Fibroblast of lung (primary cell): ENCODE measurements at regions not wholly inside any gene's neighbourhood (a gene's known extent, or its start where the extent isn't known, plus 50 kb on each side); places are given as distances from the start of the nearest gene placed in this dataset.

ENCODE experiments used
- DNase-seq, 2 donors: peaks; one replicate each; pipeline versions ENCODE4 v3.0.0 to v3.0.0-alpha.2; 2010; ENCODE audit warnings: low read depth in 2 of 2
- H2AFZ ChIP-seq: 2 replicates; pipeline ENCODE4 v1.5.1; 2012; ENCODE audit warnings: low read length, control low read depth, inconsistent platforms
- H3K27ac ChIP-seq: 2 replicates; pipeline ENCODE4 v1.5.1; 2011; ENCODE audit warnings: low read length, control low read depth; ENCODE audit not compliant: insufficient read depth
- H3K27me3 ChIP-seq: 2 replicates; pipeline ENCODE4 v1.5.1; 2011; ENCODE audit warnings: mild to moderate bottlenecking, low read length; ENCODE audit not compliant: control insufficient read depth, insufficient read depth
- H3K36me3 ChIP-seq: 2 replicates; pipeline ENCODE4 v1.5.1; 2011; ENCODE audit warnings: low read length; ENCODE audit not compliant: control insufficient read depth, insufficient read depth
- H3K4me1 ChIP-seq: 2 replicates; pipeline ENCODE4 v1.5.1; 2011; ENCODE audit warnings: low read length; ENCODE audit not compliant: control insufficient read depth, insufficient read depth; ENCODE audit errors: extremely low read depth
- H3K4me2 ChIP-seq: 2 replicates; pipeline ENCODE4 v1.5.1; 2011; ENCODE audit warnings: low read length, control low read depth; ENCODE audit not compliant: insufficient read depth; ENCODE audit errors: extremely low read depth
- H3K4me3 ChIP-seq, 4 experiments: fragments of 200-600 bp in 1 of 4; sonication (generic) in 1 of 4; replicated peaks in 1 of 4; 2 replicates each; pipeline ENCODE4 v1.5.1; 2011 to 2016; ENCODE audit warnings: low read length in 4 of 4, low read depth in 3 of 4, mild to moderate bottlenecking in 3 of 4, control low read depth in 2 of 4, inconsistent platforms in 1 of 4, mixed read lengths in 1 of 4; ENCODE audit not compliant: insufficient read depth in 1 of 4; ENCODE audit errors: control extremely low read depth in 1 of 4
- H3K79me2 ChIP-seq: 2 replicates; pipeline ENCODE4 v1.5.1; 2012; ENCODE audit warnings: mild to moderate bottlenecking, low read length, inconsistent platforms; ENCODE audit not compliant: control insufficient read depth, insufficient read depth
- H3K9ac ChIP-seq: 2 replicates; pipeline ENCODE4 v1.5.1; 2011; ENCODE audit warnings: mild to moderate bottlenecking, low read length, control low read depth; ENCODE audit not compliant: insufficient read depth
- H3K9me3 ChIP-seq: 2 replicates; pipeline ENCODE4 v1.5.1; 2012; ENCODE audit warnings: low read depth, low read length; ENCODE audit not compliant: control insufficient read depth, insufficient read depth
- H4K20me1 ChIP-seq: 2 replicates; pipeline ENCODE4 v1.5.1; 2011; ENCODE audit warnings: low read length; ENCODE audit not compliant: control insufficient read depth, insufficient read depth; ENCODE audit errors: extremely low read depth
- EZH2 ChIP-seq: IDR thresholded peaks from 2 replicates; pipeline ENCODE4 v1.5.1; 2012; ENCODE audit warnings: low read length, control low read depth, mild to moderate bottlenecking; ENCODE audit errors: missing control alignments
- TF ChIP-seq, protein P1 (sequence below), 2 donors: IDR thresholded peaks in 1 of 2; conservative IDR thresholded peaks in 1 of 2; 1 replicate in 1 of 2; 2 replicates in 1 of 2; pipeline ENCODE4 v1.5.1; 2011 to 2012; ENCODE audit warnings: low read length in 2 of 2, control low read depth in 1 of 2, inconsistent platforms in 1 of 2, low read depth in 1 of 2, mild to moderate bottlenecking in 1 of 2

DNA sequence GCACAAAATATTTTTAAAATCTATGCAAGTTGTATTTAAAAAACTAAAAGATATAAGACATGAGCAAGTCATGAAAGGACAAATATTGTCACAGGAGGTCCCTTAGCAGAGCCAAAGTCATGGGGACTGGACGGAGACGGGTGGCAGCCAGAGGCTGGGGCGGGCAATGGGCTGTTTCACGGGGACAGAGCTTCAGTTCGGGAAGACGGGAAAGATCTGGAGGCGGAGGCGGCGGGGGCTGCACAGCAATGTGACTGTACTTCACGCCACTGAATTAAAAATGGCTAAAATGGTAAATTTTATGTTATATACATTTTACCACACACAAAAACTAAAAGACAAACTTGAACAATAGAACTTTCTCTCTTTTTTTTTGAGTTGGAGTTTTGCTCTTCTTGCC is 60.0 kb upstream of the METRNL start:
- no peaks in the 10 kb centered on the region for H3K79me2 ChIP-seq
- no peak for DNase-seq
- no peak overlapping the region for H3K9ac ChIP-seq
- no peaks in the 10 kb centered on the region for H3K4me1 ChIP-seq
- no peaks in the 10 kb centered on the region for H3K9me3 ChIP-seq
- H3K27me3 ChIP-seq = no peaks in the 10 kb centered on the region
- H3K4me2 ChIP-seq = no peak overlapping the region
- H3K36me3 ChIP-seq = no peaks in the 10 kb centered on the region
- H4K20me1 ChIP-seq = no peaks in the 10 kb centered on the region
- TF ChIP-seq, protein P1, sequence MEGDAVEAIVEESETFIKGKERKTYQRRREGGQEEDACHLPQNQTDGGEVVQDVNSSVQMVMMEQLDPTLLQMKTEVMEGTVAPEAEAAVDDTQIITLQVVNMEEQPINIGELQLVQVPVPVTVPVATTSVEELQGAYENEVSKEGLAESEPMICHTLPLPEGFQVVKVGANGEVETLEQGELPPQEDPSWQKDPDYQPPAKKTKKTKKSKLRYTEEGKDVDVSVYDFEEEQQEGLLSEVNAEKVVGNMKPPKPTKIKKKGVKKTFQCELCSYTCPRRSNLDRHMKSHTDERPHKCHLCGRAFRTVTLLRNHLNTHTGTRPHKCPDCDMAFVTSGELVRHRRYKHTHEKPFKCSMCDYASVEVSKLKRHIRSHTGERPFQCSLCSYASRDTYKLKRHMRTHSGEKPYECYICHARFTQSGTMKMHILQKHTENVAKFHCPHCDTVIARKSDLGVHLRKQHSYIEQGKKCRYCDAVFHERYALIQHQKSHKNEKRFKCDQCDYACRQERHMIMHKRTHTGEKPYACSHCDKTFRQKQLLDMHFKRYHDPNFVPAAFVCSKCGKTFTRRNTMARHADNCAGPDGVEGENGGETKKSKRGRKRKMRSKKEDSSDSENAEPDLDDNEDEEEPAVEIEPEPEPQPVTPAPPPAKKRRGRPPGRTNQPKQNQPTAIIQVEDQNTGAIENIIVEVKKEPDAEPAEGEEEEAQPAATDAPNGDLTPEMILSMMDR (conservative IDR thresholded peaks at IDR 0.05 in 1 of 2, IDR thresholded peaks at IDR 0.05 in 1 of 2; ENCODE audit: low read depth in 1 of 2, low read length in 2 of 2) = no peak
- no peak for TF ChIP-seq EZH2
- H3K4me3 ChIP-seq = no peak overlapping the region
- H2AFZ ChIP-seq = no peak overlapping the region
- H3K27ac ChIP-seq = no peak overlapping the region

DNA sequence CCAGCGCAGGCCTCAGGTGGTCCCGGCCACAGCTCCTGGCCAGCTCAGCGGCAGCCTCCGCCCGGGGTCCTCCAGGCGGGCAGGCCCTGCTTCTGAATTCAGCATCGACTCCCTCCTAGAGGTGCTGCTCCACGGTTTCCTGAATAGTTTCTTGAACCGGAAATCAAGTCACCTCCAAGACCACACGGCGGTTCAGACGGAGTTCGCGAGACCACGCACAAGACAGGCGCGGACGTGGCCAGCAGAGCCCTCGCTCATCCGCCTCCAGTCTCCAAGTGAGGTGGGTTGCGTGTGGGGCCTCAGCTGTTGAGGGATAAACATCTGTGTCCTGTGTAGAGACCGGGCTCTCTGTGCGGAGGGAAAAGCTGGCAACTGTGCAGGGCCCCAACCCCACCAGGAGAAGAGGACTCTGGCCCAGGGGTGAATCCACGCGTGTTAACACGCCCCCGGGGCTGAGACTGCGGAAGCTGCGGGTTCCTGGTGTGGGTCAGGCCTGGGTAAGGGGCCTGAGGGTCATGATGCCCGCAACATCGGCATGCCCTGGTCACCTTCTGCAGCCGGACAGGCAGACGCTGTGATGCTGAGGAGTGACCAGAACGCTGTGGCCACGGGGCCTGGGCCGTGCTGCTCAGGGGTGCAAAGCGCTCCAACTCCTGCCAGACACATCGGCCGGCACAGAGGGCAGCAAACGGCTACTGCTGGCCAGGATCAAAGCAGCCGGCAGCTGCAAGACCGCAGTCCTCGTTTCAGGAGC is 55.0 kb upstream of the METRNL start:
- Histone ChIP-seq H2AFZ (no peak overlapping the region), H3K4me1 (no peaks in the 10 kb centered on the region), H4K20me1 (no peaks in the 10 kb centered on the region), H3K4me2 (no peak overlapping the region), H3K36me3 (no peaks in the 10 kb centered on the region), H3K27me3 (no peaks in the 10 kb centered on the region), H3K4me3 (no peak overlapping the region), H3K9ac (no peak overlapping the region), H3K9me3 (no peaks in the 10 kb centered on the region), H3K27ac (no peak overlapping the region), H3K79me2 (no peaks in the 10 kb centered on the region)
- no peak for DNase-seq
- TF ChIP-seq, protein P1 (conservative IDR thresholded peaks at IDR 0.05 in 1 of 2, IDR thresholded peaks at IDR 0.05 in 1 of 2; ENCODE audit: low read depth in 1 of 2, low read length in 2 of 2) = no peak
- no peak for TF ChIP-seq EZH2

DNA sequence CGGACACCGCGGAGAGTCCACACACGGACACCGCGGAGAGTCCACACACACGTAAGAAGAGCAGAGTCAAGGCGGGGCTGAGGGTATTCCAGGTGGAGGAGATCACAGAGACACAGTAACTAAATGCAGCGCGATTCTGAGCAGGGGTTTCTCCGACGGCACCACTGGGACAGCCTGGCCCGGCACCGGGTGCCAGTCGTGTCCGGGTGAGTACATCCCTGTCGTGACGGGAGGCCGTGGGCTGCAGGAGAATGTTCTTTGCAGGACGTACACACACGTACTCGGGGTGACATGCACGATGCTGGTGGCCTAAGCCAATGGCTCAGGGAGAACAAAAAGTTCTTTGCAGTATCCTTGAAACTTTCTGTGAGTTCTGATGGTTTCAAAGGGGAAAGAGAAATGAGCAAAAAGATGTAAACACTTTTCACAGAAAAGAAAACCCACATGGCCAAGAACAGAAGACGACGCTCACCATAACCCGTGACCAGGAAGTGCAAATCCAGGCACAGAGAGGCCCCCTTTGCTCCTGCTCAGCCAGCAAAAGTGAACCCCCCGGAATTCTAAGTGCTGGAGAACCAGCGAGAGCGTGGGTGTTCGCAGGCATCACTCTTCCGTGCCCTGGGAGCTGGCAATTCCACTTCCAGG is 53.7 kb upstream of the METRNL start:
- TF ChIP-seq, protein P1 (conservative IDR thresholded peaks at IDR 0.05 in 1 of 2, IDR thresholded peaks at IDR 0.05 in 1 of 2; ENCODE audit: low read depth in 1 of 2, low read length in 2 of 2) = no peak
- no peak for TF ChIP-seq EZH2
- H3K27me3 ChIP-seq = no peaks in the 10 kb centered on the region
- H4K20me1 ChIP-seq = no peaks in the 10 kb centered on the region
- no peak overlapping the region for H2AFZ ChIP-seq
- no peaks in the 10 kb centered on the region for H3K9me3 ChIP-seq
- H3K27ac ChIP-seq = no peak overlapping the region
- no peak for DNase-seq
- H3K4me3 ChIP-seq = no peak overlapping the region
- no peaks in the 10 kb centered on the region for H3K36me3 ChIP-seq
- no peak overlapping the region for H3K4me2 ChIP-seq
- H3K9ac ChIP-seq = no peak overlapping the region
- H3K79me2 ChIP-seq = no peaks in the 10 kb centered on the region
- no peaks in the 10 kb centered on the region for H3K4me1 ChIP-seq
